ENCODE measurements at regions not wholly inside any gene's neighbourhood (a gene's known extent, or its start where the extent isn't known, plus 50 kb on each side); places are given as distances from the start of the nearest gene placed in this dataset.

DNA sequence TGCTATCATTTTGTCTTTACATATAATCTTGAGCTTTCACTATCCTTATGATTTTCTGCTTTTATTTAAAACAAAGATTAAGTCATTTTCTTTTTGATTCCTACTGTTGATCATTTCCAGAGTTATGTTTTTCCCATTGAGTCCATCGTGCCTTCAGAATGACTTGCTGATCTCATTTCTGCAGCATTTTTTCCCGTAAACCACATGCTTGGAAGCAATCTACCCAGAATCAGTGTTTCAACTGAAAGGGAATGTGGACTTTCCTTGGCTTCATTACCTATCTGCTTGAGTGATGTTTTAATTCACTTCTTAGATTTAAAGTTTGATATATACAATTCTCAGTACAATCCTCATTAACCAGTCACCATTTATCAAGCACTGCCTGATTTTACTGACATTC is 192.4 kb upstream of the FSTL5 start:
- no peak for TF ChIP-seq POLR2A (IDR thresholded peaks at IDR 0.05)
- TF ChIP-seq, protein P1, sequence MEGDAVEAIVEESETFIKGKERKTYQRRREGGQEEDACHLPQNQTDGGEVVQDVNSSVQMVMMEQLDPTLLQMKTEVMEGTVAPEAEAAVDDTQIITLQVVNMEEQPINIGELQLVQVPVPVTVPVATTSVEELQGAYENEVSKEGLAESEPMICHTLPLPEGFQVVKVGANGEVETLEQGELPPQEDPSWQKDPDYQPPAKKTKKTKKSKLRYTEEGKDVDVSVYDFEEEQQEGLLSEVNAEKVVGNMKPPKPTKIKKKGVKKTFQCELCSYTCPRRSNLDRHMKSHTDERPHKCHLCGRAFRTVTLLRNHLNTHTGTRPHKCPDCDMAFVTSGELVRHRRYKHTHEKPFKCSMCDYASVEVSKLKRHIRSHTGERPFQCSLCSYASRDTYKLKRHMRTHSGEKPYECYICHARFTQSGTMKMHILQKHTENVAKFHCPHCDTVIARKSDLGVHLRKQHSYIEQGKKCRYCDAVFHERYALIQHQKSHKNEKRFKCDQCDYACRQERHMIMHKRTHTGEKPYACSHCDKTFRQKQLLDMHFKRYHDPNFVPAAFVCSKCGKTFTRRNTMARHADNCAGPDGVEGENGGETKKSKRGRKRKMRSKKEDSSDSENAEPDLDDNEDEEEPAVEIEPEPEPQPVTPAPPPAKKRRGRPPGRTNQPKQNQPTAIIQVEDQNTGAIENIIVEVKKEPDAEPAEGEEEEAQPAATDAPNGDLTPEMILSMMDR (IDR thresholded peaks at IDR 0.05): no peak
